ENCODE measurements at regions not wholly inside any gene's neighbourhood (a gene's known extent, or its start where the extent isn't known, plus 50 kb on each side); places are given as distances from the start of the nearest gene placed in this dataset.

- TF ChIP-seq, protein P1, sequence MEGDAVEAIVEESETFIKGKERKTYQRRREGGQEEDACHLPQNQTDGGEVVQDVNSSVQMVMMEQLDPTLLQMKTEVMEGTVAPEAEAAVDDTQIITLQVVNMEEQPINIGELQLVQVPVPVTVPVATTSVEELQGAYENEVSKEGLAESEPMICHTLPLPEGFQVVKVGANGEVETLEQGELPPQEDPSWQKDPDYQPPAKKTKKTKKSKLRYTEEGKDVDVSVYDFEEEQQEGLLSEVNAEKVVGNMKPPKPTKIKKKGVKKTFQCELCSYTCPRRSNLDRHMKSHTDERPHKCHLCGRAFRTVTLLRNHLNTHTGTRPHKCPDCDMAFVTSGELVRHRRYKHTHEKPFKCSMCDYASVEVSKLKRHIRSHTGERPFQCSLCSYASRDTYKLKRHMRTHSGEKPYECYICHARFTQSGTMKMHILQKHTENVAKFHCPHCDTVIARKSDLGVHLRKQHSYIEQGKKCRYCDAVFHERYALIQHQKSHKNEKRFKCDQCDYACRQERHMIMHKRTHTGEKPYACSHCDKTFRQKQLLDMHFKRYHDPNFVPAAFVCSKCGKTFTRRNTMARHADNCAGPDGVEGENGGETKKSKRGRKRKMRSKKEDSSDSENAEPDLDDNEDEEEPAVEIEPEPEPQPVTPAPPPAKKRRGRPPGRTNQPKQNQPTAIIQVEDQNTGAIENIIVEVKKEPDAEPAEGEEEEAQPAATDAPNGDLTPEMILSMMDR (conservative IDR thresholded peaks at IDR 0.05; ENCODE audit: low read length): no peak
- TF ChIP-seq EZH2phosphoT487 (IDR thresholded peaks at IDR 0.05; ENCODE audit: borderline replicate concordance, low read depth, low read length): no peak
Observed at GRCh38 chr14:83162361-83162929, 1628.8 kb upstream of the SEL1L start.

Data from OCI-LY7 (cell line).